WTC11 (cell line): ENCODE measurements at regions not wholly inside any gene's neighbourhood (a gene's known extent, or its start where the extent isn't known, plus 50 kb on each side); places are given as distances from the start of the nearest gene placed in this dataset.

Experiments used
- ATAC-seq: fragments of 200-7000 bp; cut with Tn5 transposase; 2 replicates; pipeline ENCODE4 v1.10.0; 2021; ENCODE audit warnings: mild to moderate bottlenecking, moderate library complexity
- CTCF ChIA-PET: fragments of 300-600 bp; sonication (Branson Sonifier 250); formaldehyde crosslinking; loops from one replicate; lab custom pipeline; 2021; ENCODE audit warnings: antibody characterized with exemption; lab: Charles Lee
- POLR2A ChIA-PET: fragments of 350-600 bp; sonication (Branson Sonifier 250); formaldehyde crosslinking; loops from one replicate; lab custom pipeline; 2021; ENCODE audit warnings: antibody characterized with exemption; lab: Charles Lee
- DNase-seq: peaks from one replicate; pipeline ENCODE4 v3.0.0; 2021; ENCODE audit warnings: low spot score
- H3K27ac Mint-ChIP-seq: 2 replicates; pipeline ENCODE4 v1.8.0; 2021; ENCODE audit warnings: mixed read lengths
- H3K27me3 Mint-ChIP-seq: 2 replicates; pipeline ENCODE4 v1.8.0; 2021; ENCODE audit warnings: low read depth, mild to moderate bottlenecking, moderate library complexity, mixed read lengths
- H3K36me3 Mint-ChIP-seq: 2 replicates; pipeline ENCODE4 v1.8.0; 2021; ENCODE audit warnings: mixed read lengths
- H3K4me1 Mint-ChIP-seq: 2 replicates; pipeline ENCODE4 v1.8.0; 2022; ENCODE audit warnings: mixed read lengths
- H3K4me3 Mint-ChIP-seq: 2 replicates; pipeline ENCODE4 v1.8.0; 2021; ENCODE audit warnings: mild to moderate bottlenecking, moderate library complexity, mixed read lengths
- H3K9me3 Mint-ChIP-seq: 2 replicates; pipeline ENCODE4 v1.8.0; 2021; ENCODE audit warnings: mixed read lengths
- CTCF ChIP-seq: fragments of 200-600 bp; IDR thresholded peaks from 2 replicates; pipeline ENCODE4 v1.8.0; 2022; ENCODE audit warnings: antibody characterized with exemption
- ESRRA ChIP-seq: sonication (generic); formaldehyde crosslinking; IDR thresholded peaks from 2 replicates; pipeline ENCODE4 v1.8.1; 2022; ENCODE audit warnings: mild to moderate bottlenecking, missing genetic modification reagents, borderline replicate concordance
- ETV6 ChIP-seq: sonication (generic); formaldehyde crosslinking; IDR thresholded peaks from 2 replicates; pipeline ENCODE4 v1.8.1; 2022; ENCODE audit warnings: mild to moderate bottlenecking, missing genetic modification reagents
- FOXP1 ChIP-seq: sonication (generic); formaldehyde crosslinking; IDR thresholded peaks from 2 replicates; pipeline ENCODE4 v1.8.0; 2022; ENCODE audit warnings: missing genetic modification reagents, mild to moderate bottlenecking, moderate library complexity, borderline replicate concordance
- GABPB1 ChIP-seq: sonication (generic); formaldehyde crosslinking; IDR thresholded peaks from 2 replicates; pipeline ENCODE4 v1.8.1; 2023; ENCODE audit warnings: mild to moderate bottlenecking, missing genetic modification reagents
- HMGXB4 ChIP-seq: sonication (generic); formaldehyde crosslinking; IDR thresholded peaks from 2 replicates; pipeline ENCODE4 v1.8.1; 2023; ENCODE audit warnings: mild to moderate bottlenecking, moderate library complexity, missing genetic modification reagents
- IRF1 ChIP-seq: sonication (generic); formaldehyde crosslinking; IDR thresholded peaks from 2 replicates; pipeline ENCODE4 v1.8.0; 2023; ENCODE audit warnings: missing genetic modification reagents
- NFE2L1 ChIP-seq: sonication (generic); formaldehyde crosslinking; IDR thresholded peaks from 2 replicates; pipeline ENCODE4 v1.8.1; 2023; ENCODE audit warnings: missing genetic modification reagents
- TEAD4 ChIP-seq: sonication (generic); formaldehyde crosslinking; IDR thresholded peaks from 2 replicates; pipeline ENCODE4 v1.8.0; 2022; ENCODE audit warnings: mild to moderate bottlenecking, missing genetic modification reagents
- ZBTB21 ChIP-seq: sonication (generic); formaldehyde crosslinking; IDR thresholded peaks from 2 replicates; pipeline ENCODE4 v1.8.1; 2023; ENCODE audit warnings: mild to moderate bottlenecking, missing genetic modification reagents, borderline replicate concordance
- ZNF138 ChIP-seq: sonication (generic); formaldehyde crosslinking; conservative IDR thresholded peaks from 2 replicates; pipeline ENCODE4 v1.8.1; 2022; ENCODE audit warnings: mild to moderate bottlenecking, moderate library complexity, missing genetic modification reagents
- ZNF416 ChIP-seq: fragments of 250-450 bp; sonication (Bioruptor Pico); IDR thresholded peaks from 2 replicates; pipeline ENCODE4 v1.9.0; 2021; ENCODE audit warnings: mild to moderate bottlenecking, inconsistent platforms
- ZNF512 ChIP-seq: sonication (generic); formaldehyde crosslinking; IDR thresholded peaks from 2 replicates; pipeline ENCODE4 v1.8.1; 2022; ENCODE audit warnings: missing genetic modification reagents, borderline replicate concordance
- TF ChIP-seq, protein P1 (sequence below): sonication (generic); formaldehyde crosslinking; IDR thresholded peaks from 2 replicates; pipeline ENCODE4 v1.8.1; 2022; ENCODE audit warnings: low read depth, missing genetic modification reagents, borderline replicate concordance
- TF ChIP-seq, protein P2 (sequence below): fragments of 250-450 bp; sonication (Bioruptor Pico); IDR thresholded peaks from 2 replicates; pipeline ENCODE4 v1.9.0; 2021; ENCODE audit warnings: mild to moderate bottlenecking
- TF ChIP-seq, protein P3 (sequence below): sonication (generic); formaldehyde crosslinking; IDR thresholded peaks from 2 replicates; pipeline ENCODE4 v1.8.0; 2022; ENCODE audit warnings: mild to moderate bottlenecking, missing genetic modification reagents

- no peak for ATAC-seq
- ChIA-PET CTCF (no interaction called here), POLR2A (interaction anchor here (0.6 kb wide), 1 partner anchor 17 kb away, joined by 3 read pairs; no protein-coding TSS in a partner anchor)
- Mint-ChIP-seq H3K27ac (no peak overlapping the region), H3K9me3 (peaks cover 34% of the 10 kb centered on the region), H3K36me3 (peaks cover 16% of the 10 kb centered on the region), H3K4me1 (peaks cover 15% of the 10 kb centered on the region), H3K4me3 (no peak overlapping the region)
- DNase-seq: no peak
- no peak for TF ChIP-seq FOXP1 (CRISPR knock-in tag)
- TF ChIP-seq GABPB1 (CRISPR knock-in tag): no peak
- TF ChIP-seq ZBTB21 (CRISPR knock-in tag): no peak
- TF ChIP-seq, protein P1, sequence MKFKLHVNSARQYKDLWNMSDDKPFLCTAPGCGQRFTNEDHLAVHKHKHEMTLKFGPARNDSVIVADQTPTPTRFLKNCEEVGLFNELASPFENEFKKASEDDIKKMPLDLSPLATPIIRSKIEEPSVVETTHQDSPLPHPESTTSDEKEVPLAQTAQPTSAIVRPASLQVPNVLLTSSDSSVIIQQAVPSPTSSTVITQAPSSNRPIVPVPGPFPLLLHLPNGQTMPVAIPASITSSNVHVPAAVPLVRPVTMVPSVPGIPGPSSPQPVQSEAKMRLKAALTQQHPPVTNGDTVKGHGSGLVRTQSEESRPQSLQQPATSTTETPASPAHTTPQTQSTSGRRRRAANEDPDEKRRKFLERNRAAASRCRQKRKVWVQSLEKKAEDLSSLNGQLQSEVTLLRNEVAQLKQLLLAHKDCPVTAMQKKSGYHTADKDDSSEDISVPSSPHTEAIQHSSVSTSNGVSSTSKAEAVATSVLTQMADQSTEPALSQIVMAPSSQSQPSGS (CRISPR knock-in tag): no peak
- no peak for TF ChIP-seq ZNF512 (CRISPR knock-in tag)
- no peak for TF ChIP-seq ESRRA (CRISPR knock-in tag)
- no peak for TF ChIP-seq ZNF416 (CRISPR knock-in tag)
- TF ChIP-seq, all 79 proteins: peak for 0
- H3K27me3 Mint-ChIP-seq: peaks cover 3% of the 10 kb centered on the region; the same call in 1 of the 2 replicates
These were observed 203.5 kb upstream of the PLXNC1 start for GRCh38 chr12:93944911-93945310.

GRCh38 chr12:93946542-93947150 is 201.7 kb upstream of the PLXNC1 start:
- Mint-ChIP-seq H3K4me1 (peaks cover 15% of the 10 kb centered on the region), H3K27me3 (peaks cover 3% of the 10 kb centered on the region; the same call in 1 of the 2 replicates), H3K4me3 (no peak overlapping the region), H3K36me3 (peaks cover 21% of the 10 kb centered on the region), H3K9me3 (peaks cover 35% of the 10 kb centered on the region), H3K27ac (no peak overlapping the region)
- POLR2A ChIA-PET: no interaction called here
- CTCF ChIA-PET: interaction anchor here (1.1 kb wide), 1 partner anchor 155 kb away, joined by 3 read pairs; no protein-coding TSS in a partner anchor
- TF ChIP-seq IRF1 (CRISPR knock-in tag): no peak
- TF ChIP-seq NFE2L1: no peak
- no peak for TF ChIP-seq CTCF
- TF ChIP-seq ZBTB21 (CRISPR knock-in tag): no peak
- ATAC-seq (no peak), DNase-seq (no peak)

GRCh38 chr12:93947486-93947885 is 200.9 kb upstream of the PLXNC1 start:
- CTCF ChIA-PET: no interaction called here
- peaks cover 3% of the 10 kb centered on the region; the same call in 1 of the 2 replicates for H3K27me3 Mint-ChIP-seq
- H3K36me3 Mint-ChIP-seq: peaks cover 21% of the 10 kb centered on the region
- no peak overlapping the region for H3K4me3 Mint-ChIP-seq
- POLR2A ChIA-PET: no interaction called here
- H3K27ac Mint-ChIP-seq: no peak overlapping the region
- ATAC-seq: no peak
- TF ChIP-seq TEAD4: no peak
- no peak for TF ChIP-seq ETV6 (CRISPR knock-in tag)
- peaks cover 35% of the 10 kb centered on the region for H3K9me3 Mint-ChIP-seq
- H3K4me1 Mint-ChIP-seq: peaks cover 15% of the 10 kb centered on the region
- no peak for DNase-seq

- DNase-seq (no peak), ATAC-seq (no peak)
- Mint-ChIP-seq H3K36me3 (peaks cover 21% of the 10 kb centered on the region), H3K4me3 (no peak overlapping the region), H3K9me3 (peaks cover 39% of the 10 kb centered on the region), H3K4me1 (peaks cover 15% of the 10 kb centered on the region), H3K27ac (no peak overlapping the region), H3K27me3 (peaks cover 3% of the 10 kb centered on the region; the same call in 1 of the 2 replicates)
- POLR2A ChIA-PET: no interaction called here
- CTCF ChIA-PET: no interaction called here
- TF ChIP-seq, protein P2, sequence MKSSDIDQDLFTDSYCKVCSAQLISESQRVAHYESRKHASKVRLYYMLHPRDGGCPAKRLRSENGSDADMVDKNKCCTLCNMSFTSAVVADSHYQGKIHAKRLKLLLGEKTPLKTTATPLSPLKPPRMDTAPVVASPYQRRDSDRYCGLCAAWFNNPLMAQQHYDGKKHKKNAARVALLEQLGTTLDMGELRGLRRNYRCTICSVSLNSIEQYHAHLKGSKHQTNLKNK (CRISPR knock-in tag): no peak
- TF ChIP-seq, protein P3, sequence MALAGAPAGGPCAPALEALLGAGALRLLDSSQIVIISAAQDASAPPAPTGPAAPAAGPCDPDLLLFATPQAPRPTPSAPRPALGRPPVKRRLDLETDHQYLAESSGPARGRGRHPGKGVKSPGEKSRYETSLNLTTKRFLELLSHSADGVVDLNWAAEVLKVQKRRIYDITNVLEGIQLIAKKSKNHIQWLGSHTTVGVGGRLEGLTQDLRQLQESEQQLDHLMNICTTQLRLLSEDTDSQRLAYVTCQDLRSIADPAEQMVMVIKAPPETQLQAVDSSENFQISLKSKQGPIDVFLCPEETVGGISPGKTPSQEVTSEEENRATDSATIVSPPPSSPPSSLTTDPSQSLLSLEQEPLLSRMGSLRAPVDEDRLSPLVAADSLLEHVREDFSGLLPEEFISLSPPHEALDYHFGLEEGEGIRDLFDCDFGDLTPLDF (CRISPR knock-in tag): no peak
- TF ChIP-seq ZNF138 (CRISPR knock-in tag) (no peak), HMGXB4 (CRISPR knock-in tag) (no peak)
These were observed 198.1 kb upstream of the PLXNC1 start for GRCh38 chr12:93950311-93950710.
